ENCODE measurements at regions not wholly inside any gene's neighbourhood (a gene's known extent, or its start where the extent isn't known, plus 50 kb on each side); places are given as distances from the start of the nearest gene placed in this dataset.

DNA sequence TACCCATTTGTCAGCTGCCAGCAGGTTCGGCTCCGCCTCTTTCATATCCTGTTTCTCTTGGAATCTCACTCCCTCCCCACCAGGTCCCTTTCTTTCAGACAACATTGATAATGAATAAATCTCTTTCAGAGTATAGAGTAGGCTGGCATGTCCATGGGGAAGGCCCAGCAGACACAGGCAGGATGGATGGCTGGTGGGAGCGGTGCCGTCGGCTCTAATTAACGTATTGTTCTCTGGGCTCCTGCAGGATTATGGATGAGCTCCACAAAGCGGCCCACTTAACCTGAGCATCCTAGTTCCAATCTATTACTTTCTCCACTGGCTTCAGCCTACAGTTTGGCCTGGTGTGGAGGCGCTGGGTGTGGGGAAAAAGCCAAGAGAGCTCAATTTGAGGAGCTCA lies 588.0 kb downstream of the BUD13 start:
- no peak for DNase-seq (ENCODE audit: low read depth, low spot score)
- BruUV-seq (replicated peaks): no TSS peak
- POLR2A ChIA-PET: no interaction called here
- Histone ChIP-seq H3K4me3 (ENCODE audit: low read depth in 2 of 2, low read length in 2 of 2) (no peak overlapping the region), H3K27me3 (ENCODE audit: control insufficient read depth, insufficient read depth, low read length) (no peaks in the 10 kb centered on the region), H3K27ac (ENCODE audit: low read length) (no peak overlapping the region), H3K4me1 (ENCODE audit: control insufficient read depth, insufficient read depth, low read length) (no peaks in the 10 kb centered on the region), H3K9me3 (ENCODE audit: control insufficient read depth, insufficient read depth, low read depth, low read length) (no peaks in the 10 kb centered on the region), H3K36me3 (ENCODE audit: control insufficient read depth, insufficient read depth, low read length) (no peaks in the 10 kb centered on the region)
- CTCF ChIA-PET: no interaction called here
- in situ Hi-C loops (cut with HindIII; ENCODE audit: low pct_unique_long_range_greater_than_20kb, low sequenced_read_pairs) (no loop called here), intact Hi-C loops (cut with micrococcal nuclease; ENCODE audit: unreplicated experiment) (no loop called here)
- TF ChIP-seq SIN3A (IDR thresholded peaks at IDR 0.05; ENCODE audit: borderline replicate concordance, insufficient read depth, low read depth, low read length): no peak
- no peak for ATAC-seq

DNA sequence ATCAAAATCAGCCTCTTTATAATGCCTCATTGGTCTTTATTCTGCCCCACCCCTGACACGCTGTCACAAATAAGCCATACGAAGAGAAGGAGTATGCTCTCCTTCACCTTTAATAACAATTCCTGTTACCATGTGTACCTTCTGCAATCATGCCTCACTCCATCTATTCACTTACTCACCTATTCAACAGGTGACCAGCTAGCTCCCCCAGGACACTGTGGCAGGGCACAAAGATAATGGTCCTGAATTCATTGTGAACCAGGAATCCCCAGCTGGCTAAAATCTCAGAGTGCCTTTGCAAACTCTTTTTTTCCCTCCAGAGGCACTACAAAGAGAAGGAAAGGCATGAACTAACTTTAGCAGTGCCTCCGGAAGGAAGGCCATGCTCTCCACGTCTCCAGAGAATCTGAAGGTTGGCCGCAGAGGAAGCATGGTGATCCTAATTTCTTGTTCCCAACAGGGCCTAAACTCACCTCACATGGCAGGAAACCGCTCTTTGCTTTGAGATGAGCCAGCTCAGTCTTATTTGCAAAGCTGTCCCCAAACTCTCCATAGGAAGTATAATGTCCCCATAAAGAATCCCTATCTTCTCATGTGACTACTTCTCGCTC lies 590.3 kb downstream of the BUD13 start:
- in situ Hi-C loops (cut with HindIII; ENCODE audit: low pct_unique_long_range_greater_than_20kb, low sequenced_read_pairs) (no loop called here), intact Hi-C loops (cut with micrococcal nuclease; ENCODE audit: unreplicated experiment) (no loop called here)
- POLR2A ChIA-PET: no interaction called here
- no peak for TF ChIP-seq SIN3A (IDR thresholded peaks at IDR 0.05; ENCODE audit: borderline replicate concordance, insufficient read depth, low read depth, low read length)
- TF ChIP-seq POLR2AphosphoS5 (IDR thresholded peaks at IDR 0.05; ENCODE audit: low read depth, low read length): no peak
- TF ChIP-seq, protein P1, sequence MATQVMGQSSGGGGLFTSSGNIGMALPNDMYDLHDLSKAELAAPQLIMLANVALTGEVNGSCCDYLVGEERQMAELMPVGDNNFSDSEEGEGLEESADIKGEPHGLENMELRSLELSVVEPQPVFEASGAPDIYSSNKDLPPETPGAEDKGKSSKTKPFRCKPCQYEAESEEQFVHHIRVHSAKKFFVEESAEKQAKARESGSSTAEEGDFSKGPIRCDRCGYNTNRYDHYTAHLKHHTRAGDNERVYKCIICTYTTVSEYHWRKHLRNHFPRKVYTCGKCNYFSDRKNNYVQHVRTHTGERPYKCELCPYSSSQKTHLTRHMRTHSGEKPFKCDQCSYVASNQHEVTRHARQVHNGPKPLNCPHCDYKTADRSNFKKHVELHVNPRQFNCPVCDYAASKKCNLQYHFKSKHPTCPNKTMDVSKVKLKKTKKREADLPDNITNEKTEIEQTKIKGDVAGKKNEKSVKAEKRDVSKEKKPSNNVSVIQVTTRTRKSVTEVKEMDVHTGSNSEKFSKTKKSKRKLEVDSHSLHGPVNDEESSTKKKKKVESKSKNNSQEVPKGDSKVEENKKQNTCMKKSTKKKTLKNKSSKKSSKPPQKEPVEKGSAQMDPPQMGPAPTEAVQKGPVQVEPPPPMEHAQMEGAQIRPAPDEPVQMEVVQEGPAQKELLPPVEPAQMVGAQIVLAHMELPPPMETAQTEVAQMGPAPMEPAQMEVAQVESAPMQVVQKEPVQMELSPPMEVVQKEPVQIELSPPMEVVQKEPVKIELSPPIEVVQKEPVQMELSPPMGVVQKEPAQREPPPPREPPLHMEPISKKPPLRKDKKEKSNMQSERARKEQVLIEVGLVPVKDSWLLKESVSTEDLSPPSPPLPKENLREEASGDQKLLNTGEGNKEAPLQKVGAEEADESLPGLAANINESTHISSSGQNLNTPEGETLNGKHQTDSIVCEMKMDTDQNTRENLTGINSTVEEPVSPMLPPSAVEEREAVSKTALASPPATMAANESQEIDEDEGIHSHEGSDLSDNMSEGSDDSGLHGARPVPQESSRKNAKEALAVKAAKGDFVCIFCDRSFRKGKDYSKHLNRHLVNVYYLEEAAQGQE (IDR thresholded peaks at IDR 0.05; ENCODE audit: insufficient read depth in 1 of 2, low read depth in 2 of 2, low read length in 1 of 2): no peak
- TF ChIP-seq, protein P2, sequence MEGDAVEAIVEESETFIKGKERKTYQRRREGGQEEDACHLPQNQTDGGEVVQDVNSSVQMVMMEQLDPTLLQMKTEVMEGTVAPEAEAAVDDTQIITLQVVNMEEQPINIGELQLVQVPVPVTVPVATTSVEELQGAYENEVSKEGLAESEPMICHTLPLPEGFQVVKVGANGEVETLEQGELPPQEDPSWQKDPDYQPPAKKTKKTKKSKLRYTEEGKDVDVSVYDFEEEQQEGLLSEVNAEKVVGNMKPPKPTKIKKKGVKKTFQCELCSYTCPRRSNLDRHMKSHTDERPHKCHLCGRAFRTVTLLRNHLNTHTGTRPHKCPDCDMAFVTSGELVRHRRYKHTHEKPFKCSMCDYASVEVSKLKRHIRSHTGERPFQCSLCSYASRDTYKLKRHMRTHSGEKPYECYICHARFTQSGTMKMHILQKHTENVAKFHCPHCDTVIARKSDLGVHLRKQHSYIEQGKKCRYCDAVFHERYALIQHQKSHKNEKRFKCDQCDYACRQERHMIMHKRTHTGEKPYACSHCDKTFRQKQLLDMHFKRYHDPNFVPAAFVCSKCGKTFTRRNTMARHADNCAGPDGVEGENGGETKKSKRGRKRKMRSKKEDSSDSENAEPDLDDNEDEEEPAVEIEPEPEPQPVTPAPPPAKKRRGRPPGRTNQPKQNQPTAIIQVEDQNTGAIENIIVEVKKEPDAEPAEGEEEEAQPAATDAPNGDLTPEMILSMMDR (IDR thresholded peaks at IDR 0.05): no peak
- TF ChIP-seq TCF7L2 (IDR thresholded peaks at IDR 0.05; ENCODE audit: low read depth, low read length): no peak
- Histone ChIP-seq H3K4me1 (ENCODE audit: control insufficient read depth, insufficient read depth, low read length) (no peaks in the 10 kb centered on the region), H3K4me3 (ENCODE audit: low read depth in 2 of 2, low read length in 2 of 2) (no peak overlapping the region), H3K9me3 (ENCODE audit: control insufficient read depth, insufficient read depth, low read depth, low read length) (no peaks in the 10 kb centered on the region), H3K27ac (ENCODE audit: low read length) (no peak overlapping the region), H3K27me3 (ENCODE audit: control insufficient read depth, insufficient read depth, low read length) (no peaks in the 10 kb centered on the region), H3K36me3 (ENCODE audit: control insufficient read depth, insufficient read depth, low read length) (no peaks in the 10 kb centered on the region)
- CTCF ChIA-PET: no interaction called here
- no peak for DNase-seq (ENCODE audit: low read depth, low spot score)
- BruUV-seq (replicated peaks): no TSS peak
- no peak for ATAC-seq

- ChIA-PET CTCF (no interaction called here), POLR2A (no interaction called here)
- no peak for TF ChIP-seq SIN3A (IDR thresholded peaks at IDR 0.05; ENCODE audit: borderline replicate concordance, insufficient read depth, low read depth, low read length)
- no TSS peak for BruUV-seq (replicated peaks)
- Histone ChIP-seq H3K27me3 (ENCODE audit: control insufficient read depth, insufficient read depth, low read length) (no peaks in the 10 kb centered on the region), H3K4me1 (ENCODE audit: control insufficient read depth, insufficient read depth, low read length) (no peaks in the 10 kb centered on the region), H3K36me3 (ENCODE audit: control insufficient read depth, insufficient read depth, low read length) (no peaks in the 10 kb centered on the region), H3K9me3 (ENCODE audit: control insufficient read depth, insufficient read depth, low read depth, low read length) (no peaks in the 10 kb centered on the region), H3K4me3 (ENCODE audit: low read depth in 2 of 2, low read length in 2 of 2) (no peak overlapping the region), H3K27ac (ENCODE audit: low read length) (no peak overlapping the region)
- in situ Hi-C loops (cut with HindIII; ENCODE audit: low pct_unique_long_range_greater_than_20kb, low sequenced_read_pairs): no loop called here
- intact Hi-C loops (cut with micrococcal nuclease; ENCODE audit: unreplicated experiment): no loop called here
- no peak for ATAC-seq
- DNase-seq (ENCODE audit: low read depth, low spot score): no peak
These were observed 591.8 kb downstream of the BUD13 start for GRCh38 chr11:116180806-116181600.
